Activated CD8-positive, alpha-beta memory T cell treated with anti-CD3 and anti-CD28 coated beads for 1 hour (primary cell): ENCODE measurements at regions not wholly inside any gene's neighbourhood (a gene's known extent, or its start where the extent isn't known, plus 50 kb on each side); places are given as distances from the start of the nearest gene placed in this dataset.
"Not testable (repeated sequence)": the region's sequence is repeated elsewhere in the genome, so short reads cannot be mapped to it uniquely, and the experiment has no call there.

ENCODE experiments used
- DNase-seq, 2 donors: peaks; one replicate each; pipeline ENCODE4 v3.0.0-alpha.2; 2020; ENCODE audit warnings: low read depth in 1 of 2; ENCODE audit errors: extremely low read depth in 1 of 2

DNA sequence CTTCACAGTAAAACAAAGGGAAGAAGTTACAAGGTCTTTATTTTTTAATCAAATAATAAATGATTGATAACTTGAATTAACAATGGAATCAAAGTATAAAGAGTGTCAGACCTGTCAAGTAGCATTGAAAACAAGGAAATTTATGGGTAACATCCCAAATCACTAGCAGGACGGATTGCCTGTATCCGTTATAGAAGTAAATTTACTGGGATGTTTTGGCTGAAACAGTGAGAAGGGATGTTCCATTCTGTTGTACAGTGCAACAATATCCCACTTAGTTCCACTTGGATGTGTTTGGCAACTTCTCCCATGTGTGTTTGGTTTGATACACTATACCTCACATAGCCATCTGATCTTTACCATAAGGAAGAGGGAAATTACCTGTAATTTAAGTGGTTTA is 421.0 kb upstream of the CHD1 start:
- DNase-seq = no peak

DNA sequence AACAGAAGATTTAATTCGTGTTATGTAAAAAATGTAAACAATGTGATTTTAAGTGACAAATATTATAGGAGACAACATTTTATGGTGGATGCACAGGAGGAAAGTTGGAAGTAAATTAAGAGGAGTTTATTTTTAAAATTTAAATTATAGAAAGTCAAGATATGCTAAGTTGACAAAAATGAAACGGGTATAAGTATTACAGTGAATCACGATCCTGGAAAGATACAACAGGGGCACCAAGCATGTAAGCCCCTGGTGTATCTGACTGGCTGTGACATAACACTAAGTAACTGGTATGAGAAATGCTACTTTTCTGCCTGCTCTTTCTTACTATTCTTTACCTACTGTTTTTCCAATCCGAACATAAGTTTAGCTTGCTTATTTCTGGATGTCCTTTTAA is 419.8 kb upstream of the CHD1 start:
- DNase-seq = no peak

DNA sequence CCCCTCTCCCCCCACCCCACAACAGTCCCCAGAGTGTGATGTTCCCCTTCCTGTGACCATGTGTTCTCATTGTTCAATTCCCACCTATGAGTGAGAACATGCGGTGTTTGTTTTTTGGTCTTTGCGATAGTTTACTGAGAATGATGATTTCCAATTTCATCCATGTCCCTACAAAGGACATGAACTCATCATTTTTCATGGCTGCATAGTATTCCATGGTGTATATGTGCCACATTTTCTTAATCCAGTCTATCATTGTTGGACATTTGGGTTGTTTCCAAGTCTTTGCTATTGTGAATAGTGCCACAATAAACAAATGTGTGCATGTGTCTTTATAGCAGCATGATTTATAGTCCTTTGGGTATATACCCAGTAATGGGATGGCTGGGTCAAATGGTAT is 411.0 kb upstream of the CHD1 start:
- not testable (repeated sequence) for DNase-seq

DNA sequence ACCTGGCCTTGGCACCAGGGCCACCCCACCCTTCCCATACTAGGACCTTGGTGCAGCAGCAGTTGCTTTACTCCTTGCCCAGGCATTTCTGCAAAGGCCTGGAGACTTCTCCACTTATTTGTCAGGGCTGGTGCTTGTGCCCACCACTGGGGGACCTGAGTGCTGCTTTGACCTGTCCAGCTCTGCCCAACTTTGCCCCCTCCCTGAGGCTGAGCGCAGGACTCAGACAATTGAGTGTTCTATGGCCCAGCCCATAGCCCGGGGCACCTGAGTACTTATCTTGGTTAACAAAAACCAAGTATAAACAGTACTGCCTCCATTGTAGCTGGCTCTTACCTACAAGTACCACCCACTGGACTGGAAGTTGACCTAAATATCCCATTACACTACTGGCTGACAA is 406.1 kb upstream of the CHD1 start:
- no peak for DNase-seq

DNA sequence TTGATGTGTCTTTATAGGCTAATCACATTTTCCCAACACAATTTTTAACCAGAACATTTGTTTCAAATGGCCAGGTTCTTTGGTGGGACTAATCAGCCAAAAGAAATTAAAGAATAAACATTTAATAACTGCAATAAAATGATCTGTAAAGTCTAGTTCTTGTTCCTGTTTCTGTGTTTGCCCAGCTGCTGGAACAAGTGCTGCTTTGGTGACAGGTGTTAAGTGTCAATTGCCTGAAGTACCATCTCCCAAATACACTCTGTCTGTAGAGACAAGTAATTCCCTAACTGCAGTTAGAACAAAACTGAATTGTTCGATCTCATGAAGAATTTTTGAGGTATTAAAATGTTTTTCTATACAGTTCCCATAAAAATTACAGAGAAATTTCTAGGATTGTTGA is 402.3 kb upstream of the CHD1 start:
- DNase-seq = no peak

DNA sequence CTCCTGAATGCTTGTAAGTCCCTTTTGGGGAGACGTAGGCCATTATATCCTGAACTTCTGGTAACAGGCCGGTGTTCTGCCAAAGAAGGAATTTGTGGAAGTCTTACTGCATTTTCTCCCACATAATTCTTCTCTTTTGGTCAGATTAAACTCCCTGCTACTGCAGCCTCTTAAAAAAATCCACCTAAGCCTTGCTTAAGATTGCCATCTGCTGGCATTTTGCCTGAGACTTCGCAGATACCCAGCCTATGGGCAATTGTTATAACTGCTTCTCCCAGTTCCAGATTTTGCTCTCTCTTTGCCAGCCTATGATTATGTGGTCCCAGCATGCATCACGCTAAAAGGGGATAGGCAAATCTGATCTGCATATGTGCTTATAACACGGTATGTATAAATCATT is 391.6 kb upstream of the CHD1 start:
- no peak for DNase-seq

DNA sequence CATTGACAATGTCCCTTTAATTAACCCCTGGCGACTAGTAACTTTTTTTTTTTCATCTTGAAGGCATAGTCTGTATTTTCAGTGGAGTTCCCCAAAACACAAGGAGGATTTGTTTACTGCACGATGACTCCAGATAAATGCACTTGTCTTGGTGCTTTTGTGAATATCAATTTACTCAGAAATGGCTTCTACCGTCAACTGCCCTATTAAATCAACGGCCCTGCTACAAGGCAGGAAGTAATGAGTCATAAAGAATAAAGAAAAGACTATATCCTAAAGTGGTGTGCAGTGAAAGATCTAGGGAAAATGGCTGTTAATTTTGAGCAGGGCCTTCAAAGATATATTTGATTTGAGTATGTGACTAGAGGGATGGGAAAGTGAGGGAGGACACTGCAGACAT is 388.3 kb upstream of the CHD1 start:
- DNase-seq = no peak

DNA sequence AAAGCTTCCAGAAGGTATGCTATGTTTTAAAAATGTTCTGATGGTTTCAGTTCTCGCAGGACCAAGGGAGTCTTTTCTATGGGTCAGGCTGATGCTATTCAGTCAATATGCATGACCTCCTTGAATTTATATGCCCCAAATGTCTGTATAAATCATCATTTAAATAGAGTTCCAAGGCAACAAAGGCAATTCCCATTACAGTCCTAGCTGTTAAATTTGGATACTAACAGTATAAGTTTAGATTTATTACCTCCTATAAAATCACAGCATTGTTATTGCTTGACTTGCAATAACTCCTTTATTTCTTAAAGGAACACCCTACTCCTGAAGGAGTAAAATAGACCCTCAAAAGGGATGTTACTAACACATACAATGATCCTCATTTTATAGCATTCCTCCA is 387.7 kb upstream of the CHD1 start:
- no peak for DNase-seq

DNA sequence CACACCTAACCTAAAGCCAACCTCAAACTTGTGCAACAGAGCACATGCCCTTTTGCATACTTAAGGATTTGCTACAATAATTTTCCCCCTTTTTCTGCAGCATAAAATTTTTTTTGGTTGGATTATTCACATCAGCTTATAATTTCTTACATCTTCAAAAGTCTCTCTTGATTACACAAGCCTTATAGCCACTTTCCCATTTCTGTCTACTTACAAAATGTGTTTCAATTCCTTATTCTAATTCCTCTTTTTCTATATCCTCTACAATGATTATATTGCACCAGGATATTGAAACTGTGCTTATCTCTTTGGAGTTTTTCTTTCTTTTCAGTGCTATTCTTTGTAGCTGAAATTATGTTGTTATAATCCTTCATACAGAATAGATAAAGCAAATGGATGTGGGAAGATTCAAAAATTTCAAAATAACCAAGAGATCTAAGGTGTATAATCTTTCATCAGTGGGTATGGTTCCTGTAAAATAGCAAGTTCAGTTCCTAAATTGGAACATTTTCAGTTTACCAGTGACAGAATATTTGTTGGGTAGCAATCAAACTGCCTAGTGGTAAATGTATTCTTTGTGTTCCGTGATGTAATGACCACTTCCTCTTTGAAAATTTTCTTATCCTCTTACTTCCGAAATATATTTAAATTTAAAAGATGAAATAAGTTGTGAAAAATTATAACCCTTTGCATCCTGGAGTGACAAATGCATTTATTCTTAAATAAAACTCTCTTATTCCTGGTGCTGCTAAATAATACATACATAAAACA is 386.8 kb upstream of the CHD1 start:
- no peak for DNase-seq

DNA sequence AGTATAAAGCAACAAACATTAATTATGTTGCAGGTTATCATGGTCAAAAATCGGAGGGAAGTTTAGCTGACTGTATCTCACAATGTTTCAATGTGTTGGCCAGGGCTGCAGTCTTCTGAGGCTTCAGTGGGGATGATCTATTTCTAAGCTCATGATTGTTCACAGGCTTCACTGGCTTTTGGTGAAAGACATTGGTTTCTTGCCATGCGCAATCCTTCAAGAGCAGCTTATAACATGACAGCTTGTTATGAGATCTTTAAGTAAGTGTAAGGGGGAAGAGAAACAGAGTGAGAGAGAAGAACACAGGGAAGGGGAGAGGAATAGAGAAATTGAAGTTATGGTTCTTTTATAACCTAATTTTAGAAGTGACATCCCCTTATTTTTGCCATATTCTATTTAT is 385.9 kb upstream of the CHD1 start:
- no peak for DNase-seq

DNA sequence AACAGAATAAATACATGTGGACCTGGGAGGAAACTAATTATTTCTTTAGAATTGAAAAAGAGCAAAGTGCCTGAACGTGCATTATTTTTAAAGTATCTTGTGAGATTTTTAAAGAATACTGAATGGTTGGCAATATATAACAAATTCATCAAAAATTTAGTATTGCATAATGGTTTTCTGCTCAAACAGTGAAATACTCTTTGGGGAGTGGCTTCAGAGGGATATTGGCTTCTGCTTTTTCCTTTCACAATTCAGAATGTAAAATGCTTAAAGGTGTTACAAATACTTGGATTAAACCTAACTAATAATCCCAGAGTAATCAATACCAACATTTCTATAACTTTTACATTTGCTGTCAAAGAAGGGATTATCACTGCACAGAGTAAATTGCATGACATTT is 379.3 kb upstream of the CHD1 start:
- no peak for DNase-seq

DNA sequence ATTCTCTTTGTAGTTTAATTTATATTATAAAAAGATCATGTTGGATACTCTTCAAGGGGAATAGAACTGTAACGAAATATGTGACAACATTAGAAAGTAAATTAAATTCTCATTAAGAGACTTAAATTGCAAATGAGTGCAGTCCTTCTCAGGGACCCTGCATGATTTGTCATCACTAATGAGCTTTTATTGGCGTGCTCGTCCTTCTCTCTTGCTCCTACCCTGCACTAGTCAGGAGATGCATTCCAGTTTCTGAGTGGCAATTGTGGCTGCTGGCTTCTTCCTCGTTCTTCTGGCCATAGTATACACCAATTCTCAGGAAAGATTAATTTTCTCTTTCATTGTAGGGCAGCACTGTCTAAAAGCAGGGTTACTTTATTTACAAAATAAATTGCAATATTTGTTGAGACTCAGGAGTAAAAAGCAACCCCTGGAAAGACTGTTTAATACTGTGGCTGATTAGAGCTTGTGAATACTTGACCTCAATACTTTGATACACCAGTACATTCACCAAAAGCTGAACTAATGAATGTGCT is 376.3 kb upstream of the CHD1 start:
- no peak for DNase-seq

DNA sequence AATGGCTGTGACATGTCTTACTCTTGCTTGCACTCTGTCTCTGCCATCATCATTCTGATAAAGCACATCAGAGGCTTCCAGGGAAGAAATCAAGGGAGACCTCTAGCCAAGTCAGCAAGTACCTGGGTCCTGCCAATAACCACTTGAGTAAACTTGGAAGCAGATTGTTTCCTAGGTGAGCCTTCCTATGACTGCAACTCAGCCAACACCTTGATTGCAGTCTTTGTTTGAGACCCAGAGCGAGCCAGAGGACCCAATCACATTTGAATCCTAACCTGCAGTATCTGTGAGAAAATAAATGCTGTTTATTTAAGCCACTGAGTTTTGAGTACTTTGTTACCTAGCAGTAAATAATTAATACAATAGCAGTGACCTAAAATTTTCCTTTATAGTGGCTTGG is 356.8 kb upstream of the CHD1 start:
- DNase-seq = no peak

DNA sequence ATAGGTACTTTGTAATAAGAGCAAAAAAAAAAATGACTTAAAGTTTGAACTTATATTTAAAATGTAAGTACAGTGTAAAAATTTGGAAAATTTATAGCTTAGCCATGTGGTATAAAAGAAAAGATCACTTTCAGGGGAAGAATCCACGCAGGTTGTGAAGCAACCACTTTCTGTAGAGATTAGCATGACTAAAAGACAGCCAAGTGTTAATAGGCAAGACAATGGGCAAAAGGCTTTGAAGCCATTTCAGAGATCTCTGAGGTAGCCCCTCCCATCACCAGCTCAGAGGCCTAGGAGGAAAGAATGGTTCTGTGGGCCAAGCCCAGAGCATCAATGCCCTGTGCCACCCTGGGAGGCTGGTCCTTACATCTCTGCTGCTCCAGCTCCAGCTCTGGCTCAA is 346.3 kb upstream of the CHD1 start:
- no peak for DNase-seq

DNA sequence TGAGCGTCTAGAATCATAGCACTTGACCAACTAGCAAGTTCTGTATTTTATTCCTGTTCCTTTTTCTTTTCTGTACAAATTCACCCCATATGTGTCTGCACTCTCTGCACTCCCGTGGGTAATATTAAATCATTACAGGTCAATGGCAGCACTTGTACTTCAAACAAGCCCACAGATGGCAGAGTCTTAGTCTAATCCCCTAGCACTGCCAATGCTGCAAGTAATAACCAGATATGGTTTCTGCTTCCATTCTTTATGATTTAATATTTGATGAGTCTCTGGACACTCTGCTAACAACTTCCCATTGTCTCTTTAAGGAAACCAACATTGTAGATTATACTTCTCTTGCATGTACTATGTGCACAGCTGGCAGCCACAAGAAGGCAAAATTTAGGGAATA is 343.8 kb upstream of the CHD1 start:
- no peak for DNase-seq

DNA sequence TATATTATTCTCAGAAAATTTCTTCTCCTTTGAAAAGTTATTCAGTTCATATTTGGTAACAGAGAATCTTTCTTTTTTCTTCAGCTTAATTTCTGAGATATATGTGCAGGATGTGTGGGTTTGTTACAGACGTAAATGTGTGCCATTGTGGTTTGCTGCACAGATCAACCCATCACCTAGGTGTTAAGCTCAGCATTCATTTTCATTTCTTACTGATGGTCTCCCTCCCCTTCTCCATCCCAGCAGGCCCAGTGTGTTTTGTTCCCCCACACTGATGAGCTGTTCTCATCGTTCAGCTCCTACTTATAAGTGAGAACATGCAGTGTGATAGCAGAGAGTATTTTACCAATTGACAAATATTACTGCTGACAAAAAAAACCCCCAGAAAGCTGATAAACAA is 330.0 kb upstream of the CHD1 start:
- no peak for DNase-seq

DNA sequence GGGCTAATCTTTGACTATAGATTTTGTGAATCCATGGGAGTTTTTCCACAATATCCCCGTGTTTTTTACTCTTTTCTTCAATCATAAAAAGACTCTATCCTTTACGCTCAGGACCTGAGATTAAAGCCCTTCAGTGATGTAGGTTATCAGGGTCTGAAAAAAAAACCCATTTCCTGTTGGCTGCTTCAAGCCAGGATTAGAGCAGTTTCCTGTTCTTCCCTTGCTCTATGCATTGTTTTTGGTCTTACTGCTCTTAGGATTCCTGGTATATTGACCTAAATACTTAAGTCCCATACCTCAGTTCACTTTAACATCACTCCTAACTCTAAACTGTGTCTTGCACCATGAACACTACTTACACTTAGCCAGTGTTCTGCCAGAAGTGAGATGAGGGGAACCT is 319.3 kb upstream of the CHD1 start:
- no peak for DNase-seq

DNA sequence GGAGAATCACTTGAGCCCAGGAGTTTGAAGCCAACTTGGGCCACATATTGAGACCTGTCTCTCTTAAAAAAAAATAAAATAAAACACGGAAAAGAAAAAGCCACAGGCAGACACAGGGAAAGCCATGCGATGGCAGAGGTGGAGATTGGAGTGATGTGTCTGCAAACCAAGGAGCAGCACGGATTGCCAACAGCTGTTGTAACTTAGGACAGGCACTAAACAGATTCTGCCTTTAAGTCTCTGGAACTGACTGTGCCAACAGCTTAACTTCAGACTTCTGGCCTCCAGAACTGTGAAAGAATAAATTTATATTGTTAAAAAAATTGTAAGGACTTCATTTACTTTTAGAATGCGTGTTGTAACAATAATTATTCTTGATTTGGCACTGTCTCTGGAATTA is 318.5 kb upstream of the CHD1 start:
- no peak for DNase-seq

DNA sequence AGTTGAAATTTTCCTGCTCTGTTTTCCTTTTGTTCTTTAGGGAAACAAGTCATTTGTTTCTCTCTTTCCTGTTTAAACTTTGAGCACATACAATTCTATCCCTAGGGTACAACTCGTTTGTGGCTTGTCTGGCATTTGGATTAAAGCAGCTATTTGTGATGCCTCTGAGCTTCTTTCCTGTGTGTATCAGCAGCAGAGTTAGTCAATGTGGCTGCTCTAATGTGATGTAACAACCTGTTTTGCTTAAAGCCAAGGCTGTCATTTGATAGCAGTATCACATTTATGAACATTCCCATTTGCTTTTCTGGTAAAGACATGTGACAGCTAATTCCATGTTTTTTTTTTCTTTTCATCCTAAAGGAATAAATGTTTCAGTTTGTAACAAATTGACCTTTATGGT is 314.3 kb upstream of the CHD1 start:
- DNase-seq = no peak

DNA sequence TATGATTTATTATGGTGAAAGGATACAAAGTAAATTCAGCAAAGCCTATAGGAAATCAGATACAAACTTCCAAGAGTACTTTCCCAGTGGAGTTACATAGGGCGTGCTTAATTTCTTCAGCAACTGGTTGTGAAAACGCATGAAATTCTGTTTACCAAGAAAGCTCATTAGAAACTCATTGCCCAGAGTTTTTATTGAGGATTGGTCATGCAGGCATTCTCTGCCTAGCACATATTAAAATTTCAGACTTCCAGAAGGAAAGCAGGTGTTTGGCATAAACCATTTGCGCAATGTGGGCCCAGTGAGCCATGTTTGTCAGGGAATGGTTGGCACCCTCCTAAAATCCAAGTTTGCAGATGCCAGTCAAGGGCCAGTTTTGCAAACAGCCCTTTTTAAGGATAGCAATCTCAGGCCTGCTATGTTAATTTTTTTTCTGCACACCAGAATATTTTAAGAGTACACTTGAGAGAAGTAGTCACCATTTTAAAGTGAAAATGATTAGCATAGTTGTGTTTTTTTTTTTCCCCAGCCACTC is 311.1 kb upstream of the CHD1 start:
- no peak for DNase-seq

DNA sequence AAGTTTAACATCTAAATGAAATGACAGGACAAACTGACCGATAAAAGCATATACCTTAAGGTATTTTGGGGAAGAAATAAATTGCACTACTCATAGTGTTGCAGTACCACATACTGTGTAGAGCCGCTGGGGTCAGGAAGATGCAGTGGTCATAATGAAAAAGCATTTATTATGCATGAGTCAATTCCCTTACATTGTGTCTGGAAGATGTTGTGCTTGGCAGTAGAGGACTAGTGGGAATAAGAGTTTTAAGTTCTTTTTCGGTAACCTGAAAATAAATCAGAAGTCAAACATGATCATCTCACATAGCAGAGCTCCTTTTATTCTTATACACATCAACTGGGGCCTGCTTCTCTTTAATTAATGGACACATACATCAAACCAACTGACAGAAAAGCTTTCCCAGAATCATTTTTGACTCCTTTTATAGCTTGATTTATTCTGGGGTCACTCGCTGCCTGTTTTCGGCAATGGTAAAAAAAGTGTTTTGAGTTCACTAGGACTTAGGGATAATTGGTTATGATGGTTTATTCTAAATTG is 262.5 kb upstream of the CHD1 start:
- no peak for DNase-seq

DNA sequence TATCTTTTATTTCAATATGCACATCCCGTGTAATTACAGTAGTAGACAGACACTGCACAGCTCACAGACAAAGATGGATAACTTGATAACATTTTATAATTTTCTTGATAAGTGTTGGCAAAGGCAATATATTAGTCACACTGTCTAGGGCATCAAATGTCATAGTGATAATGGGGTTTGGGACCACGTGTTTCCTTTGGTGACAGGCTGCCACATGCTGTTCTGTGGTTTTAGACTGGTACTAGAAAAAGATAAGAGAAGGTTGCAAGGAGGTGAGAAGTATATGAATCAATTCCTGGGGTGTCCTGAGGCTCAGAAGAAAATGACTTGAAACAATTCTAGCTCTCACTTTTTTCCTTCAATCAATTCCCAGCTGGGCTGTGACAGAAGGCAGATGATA is 258.8 kb upstream of the CHD1 start:
- DNase-seq = no peak

DNA sequence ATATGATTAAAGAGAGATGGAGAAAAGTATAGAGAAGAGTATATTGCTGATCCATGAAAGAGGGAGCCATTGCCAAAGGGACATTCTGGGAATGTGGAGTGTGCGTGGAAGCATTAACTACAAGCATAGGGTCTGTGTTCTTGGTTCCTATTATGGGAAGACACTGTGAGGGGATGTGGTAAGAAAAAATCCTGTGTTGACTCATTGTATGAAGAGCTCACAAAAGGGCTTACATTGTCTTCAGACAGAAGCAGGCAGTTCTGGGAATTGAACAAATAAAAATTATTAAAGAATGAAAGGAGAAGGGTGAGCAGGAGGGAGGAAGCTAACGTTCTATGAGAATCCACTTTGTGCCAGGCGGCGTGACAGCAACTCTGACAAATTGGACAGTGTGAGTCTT is 250.4 kb upstream of the CHD1 start:
- DNase-seq = no peak
